Hepatocyte (in vitro differentiated cells): ENCODE measurements at regions not wholly inside any gene's neighbourhood (a gene's known extent, or its start where the extent isn't known, plus 50 kb on each side); places are given as distances from the start of the nearest gene placed in this dataset.

Experiments
- CTCF ChIP-seq: fragments of 200-600 bp; sonication (generic); IDR thresholded peaks from 2 replicates; pipeline ENCODE4 v1.5.1; 2016; ENCODE audit warnings: antibody characterized with exemption, mild to moderate bottlenecking; ENCODE audit not compliant: poor library complexity
- EZH2phosphoT487 ChIP-seq: fragments of 200-600 bp; sonication (generic); IDR thresholded peaks from one replicate; pipeline ENCODE4 v1.6.1; 2018; ENCODE audit warnings: antibody characterized with exemption, mild to moderate bottlenecking, low read depth, moderate library complexity; ENCODE audit not compliant: unreplicated experiment, severe bottlenecking

- TF ChIP-seq EZH2phosphoT487 (no peak), CTCF (no peak)
These were observed 678.2 kb upstream of the FANCL start for GRCh38 chr2:58919316-58919715.
